ENCODE measurements at regions not wholly inside any gene's neighbourhood (a gene's known extent, or its start where the extent isn't known, plus 50 kb on each side); places are given as distances from the start of the nearest gene placed in this dataset.

- TF ChIP-seq POLR2A (IDR thresholded peaks at IDR 0.05), result no peak
- TF ChIP-seq, protein P1, sequence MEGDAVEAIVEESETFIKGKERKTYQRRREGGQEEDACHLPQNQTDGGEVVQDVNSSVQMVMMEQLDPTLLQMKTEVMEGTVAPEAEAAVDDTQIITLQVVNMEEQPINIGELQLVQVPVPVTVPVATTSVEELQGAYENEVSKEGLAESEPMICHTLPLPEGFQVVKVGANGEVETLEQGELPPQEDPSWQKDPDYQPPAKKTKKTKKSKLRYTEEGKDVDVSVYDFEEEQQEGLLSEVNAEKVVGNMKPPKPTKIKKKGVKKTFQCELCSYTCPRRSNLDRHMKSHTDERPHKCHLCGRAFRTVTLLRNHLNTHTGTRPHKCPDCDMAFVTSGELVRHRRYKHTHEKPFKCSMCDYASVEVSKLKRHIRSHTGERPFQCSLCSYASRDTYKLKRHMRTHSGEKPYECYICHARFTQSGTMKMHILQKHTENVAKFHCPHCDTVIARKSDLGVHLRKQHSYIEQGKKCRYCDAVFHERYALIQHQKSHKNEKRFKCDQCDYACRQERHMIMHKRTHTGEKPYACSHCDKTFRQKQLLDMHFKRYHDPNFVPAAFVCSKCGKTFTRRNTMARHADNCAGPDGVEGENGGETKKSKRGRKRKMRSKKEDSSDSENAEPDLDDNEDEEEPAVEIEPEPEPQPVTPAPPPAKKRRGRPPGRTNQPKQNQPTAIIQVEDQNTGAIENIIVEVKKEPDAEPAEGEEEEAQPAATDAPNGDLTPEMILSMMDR (IDR thresholded peaks at IDR 0.05 in 8 of 11, conservative IDR thresholded peaks at IDR 0.05 in 3 of 11), result no peak
Observed at GRCh38 chr2:164142755-164143154, 406.9 kb upstream of the FIGN start.

Data from spleen (tissue), 7 donors.